ENCODE measurements at regions not wholly inside any gene's neighbourhood (a gene's known extent, or its start where the extent isn't known, plus 50 kb on each side); places are given as distances from the start of the nearest gene placed in this dataset.

- TF ChIP-seq CTCF (IDR thresholded peaks at IDR 0.05), result no peak
- TF ChIP-seq POLR2A (IDR thresholded peaks at IDR 0.05), result no peak
Measured at GRCh38 chr6:71405416-71405815, 116.8 kb downstream of the OGFRL1 start.
